GM19238 (cell line): ENCODE measurements at regions not wholly inside any gene's neighbourhood (a gene's known extent, or its start where the extent isn't known, plus 50 kb on each side); places are given as distances from the start of the nearest gene placed in this dataset.
"Not testable (repeated sequence)": the region's sequence is repeated elsewhere in the genome, so short reads cannot be mapped to it uniquely, and the experiment has no call there.

Experiments
- DNase-seq: peaks from one replicate; pipeline ENCODE4 v3.0.0; 2011; ENCODE audit warnings: low spot score; ENCODE audit not compliant: insufficient read length

- DNase-seq: no peak
Observed at GRCh38 chr4:38330936-38331335, 333.1 kb upstream of the KLF3 start.

- DNase-seq: no peak
Observed at GRCh38 chr4:38332699-38333098, 331.3 kb upstream of the KLF3 start.

DNA sequence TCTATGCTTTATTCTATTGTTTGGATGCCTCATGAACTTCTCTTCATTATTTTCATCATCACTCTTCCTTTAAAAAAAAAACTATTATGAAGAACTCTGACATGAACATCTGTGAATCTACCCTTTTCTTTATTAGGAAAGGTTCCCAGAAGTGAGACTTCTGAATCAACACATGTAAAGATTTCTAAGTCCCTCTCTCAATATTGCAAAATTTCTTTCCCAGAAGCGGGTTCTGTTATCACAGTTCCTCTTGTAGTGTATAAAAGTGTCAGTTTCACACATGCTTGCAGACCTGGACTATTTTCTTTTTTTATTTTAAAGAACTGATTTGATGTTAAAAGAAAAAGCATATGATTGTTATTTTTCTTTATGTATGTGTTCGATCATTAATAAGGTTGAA, 330.8 kb upstream of the KLF3 start:
- no peak for DNase-seq

DNA sequence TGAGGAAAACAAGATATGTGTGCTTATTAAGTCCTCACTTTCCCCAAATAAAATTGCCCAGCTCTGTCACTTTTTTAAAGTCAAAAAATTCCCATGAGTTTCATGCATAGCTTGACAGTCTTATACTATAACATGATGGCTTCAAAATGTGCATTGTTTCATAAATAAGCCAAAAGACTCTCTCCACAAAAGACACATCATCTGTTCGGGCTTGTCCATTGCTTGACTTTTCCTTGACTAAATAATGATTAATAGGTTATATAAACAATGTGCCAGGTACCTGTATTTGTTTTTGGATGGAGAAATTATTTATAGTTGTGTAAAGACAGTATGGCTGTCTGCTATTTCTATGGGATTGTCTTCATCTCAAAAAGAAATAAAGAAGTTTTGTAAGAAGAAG, 329.2 kb upstream of the KLF3 start:
- DNase-seq: no peak

DNA sequence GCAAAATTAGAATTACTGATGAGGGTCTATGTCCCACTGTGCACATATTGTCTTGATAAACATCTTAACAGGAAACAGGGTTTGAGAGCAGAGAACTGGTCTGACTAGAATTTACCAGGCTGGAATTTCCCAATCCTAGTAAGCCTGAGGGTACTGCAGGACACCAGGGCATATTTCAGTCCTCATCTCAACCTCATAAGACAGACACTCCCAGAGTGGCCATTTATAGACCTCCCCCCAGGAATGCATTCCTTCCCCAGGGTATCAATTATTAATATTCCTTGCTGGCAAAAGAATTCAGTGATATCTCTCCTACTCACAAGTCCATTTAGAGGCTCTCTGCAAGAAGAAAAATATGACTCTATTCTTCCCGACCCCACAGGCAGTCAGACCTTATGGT, 325.1 kb upstream of the KLF3 start:
- not testable (repeated sequence) for DNase-seq

GRCh38 chr4:38343608-38344007, 320.4 kb upstream of the KLF3 start:
- no peak for DNase-seq

- no peak for DNase-seq
Observed at GRCh38 chr4:38344929-38345328, 319.1 kb upstream of the KLF3 start.

DNA sequence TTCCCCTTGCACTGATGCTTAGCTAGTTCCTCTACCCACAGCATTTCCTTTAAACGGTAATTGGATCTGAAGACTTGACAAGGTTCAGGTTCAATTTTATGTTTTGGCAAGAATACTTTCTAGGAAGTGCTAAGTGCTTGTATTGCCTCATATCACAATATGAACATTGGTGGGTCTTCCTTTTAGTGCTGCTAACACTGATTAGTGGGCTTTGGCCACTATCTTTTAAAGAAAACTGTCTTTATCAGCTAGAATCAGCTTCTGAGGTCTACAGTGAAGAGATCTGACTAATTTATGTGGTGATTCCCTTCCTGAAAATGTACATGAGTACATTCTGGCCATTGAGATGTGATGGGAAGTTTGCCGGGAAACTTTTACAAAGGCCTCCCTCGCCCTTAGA, 316.7 kb upstream of the KLF3 start:
- no peak for DNase-seq

- DNase-seq: no peak
Observed at GRCh38 chr4:38354421-38354820, 309.6 kb upstream of the KLF3 start.

DNA sequence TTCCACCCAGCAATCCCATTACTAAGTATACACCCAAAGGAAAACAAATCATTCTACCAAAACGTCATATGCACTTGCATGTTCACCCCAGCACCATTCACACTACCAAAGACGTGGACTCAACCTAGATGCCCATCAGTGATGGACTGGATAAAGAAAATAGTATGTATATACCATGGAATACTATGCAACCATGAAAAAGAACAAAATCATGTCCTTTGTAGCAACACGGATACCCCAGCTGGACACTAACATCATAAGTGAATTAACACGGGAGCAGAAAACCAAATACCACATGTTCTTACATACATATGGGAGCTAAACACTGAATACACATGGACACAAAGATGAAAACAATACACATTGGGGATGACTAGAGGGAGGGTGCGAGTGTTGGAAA, 309.1 kb upstream of the KLF3 start:
- no peak for DNase-seq

DNA sequence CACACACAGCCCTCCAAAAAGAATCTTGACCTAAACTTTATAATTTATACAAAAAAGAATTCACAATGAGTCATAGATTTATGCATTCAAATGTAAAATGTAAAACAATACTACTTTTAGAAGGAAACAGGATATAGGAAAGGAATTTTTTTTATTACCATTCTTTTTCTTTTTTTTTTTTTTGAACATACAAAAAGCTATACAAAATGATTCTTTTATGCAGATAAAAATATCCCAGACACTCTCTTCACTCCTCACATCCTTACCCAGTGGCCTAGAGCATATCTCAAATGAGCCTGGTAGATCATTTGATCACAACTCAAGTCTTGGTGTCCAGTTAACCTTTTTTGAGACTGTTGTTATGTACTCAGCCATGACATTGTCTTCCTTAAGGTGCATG, 307.3 kb upstream of the KLF3 start:
- no peak for DNase-seq

DNA sequence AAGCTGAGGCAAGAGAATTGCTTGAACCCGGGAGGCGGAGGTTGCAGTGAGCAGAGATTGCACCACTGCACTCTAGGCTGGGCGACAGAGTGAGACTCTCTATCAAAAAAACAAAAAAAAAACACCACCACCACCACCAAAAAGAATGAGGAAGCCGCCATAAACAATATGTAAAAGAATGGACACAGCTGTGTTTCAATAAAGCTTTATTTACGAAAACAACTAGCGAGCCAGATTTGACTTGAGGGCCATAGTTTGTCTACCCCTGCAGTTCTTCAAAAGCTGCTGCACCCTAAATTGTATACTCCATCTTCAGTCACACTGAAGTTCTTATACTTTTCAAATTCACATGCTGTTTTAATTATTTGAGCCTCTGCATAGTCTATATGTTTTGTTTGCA, 306.5 kb upstream of the KLF3 start:
- DNase-seq: no peak

GRCh38 chr4:38359113-38359512, 304.9 kb upstream of the KLF3 start:
- no peak for DNase-seq

DNA sequence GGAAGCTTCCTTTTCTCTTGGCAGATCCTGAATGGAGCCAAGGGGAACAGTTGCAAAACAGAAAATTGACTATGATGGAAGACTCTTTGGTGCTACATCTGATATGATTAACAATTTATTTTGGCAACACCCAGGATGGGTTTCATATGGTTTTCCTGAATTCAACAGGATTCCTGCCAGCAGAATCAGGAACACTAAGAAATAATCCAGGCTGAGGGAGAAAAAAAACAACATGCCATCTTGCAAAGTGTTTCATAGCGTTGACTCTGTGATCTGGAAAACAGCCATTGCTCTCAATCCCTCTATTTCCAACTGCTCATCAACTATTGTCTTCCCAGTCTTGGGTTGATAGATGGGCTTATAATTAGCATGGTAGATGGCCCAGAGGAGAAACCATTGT, 303.8 kb upstream of the KLF3 start:
- no peak for DNase-seq

- DNase-seq: no peak
Observed at GRCh38 chr4:38364383-38364963, 299.5 kb upstream of the KLF3 start.

GRCh38 chr4:38365261-38365660, 298.7 kb upstream of the KLF3 start:
- DNase-seq: no peak

DNA sequence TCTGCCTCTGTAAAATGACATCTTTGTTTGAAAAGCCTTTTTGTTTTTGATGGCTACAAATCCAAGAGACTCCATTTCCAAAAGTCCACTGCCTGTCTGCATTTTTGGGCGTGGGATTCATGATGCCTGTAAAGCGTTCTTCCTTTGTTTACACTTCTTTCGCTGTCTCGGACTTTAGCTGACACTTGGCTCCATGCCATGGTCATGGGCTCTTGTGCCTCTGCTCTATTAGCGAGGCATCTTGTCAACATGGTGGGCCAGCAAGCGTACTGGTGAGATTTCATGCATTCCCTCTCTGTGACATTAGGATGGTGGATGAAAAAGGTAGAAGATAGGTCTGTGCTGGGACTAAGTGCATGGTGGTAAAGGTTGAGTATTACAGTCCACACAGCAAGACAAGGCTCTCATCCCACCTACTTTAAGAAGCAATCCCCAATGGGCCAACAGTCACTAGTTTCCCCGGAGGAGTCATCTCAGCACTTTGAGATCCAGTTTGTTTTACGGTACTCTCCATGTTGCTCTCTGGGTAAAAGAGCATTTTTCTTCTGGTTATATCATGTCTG, 298.2 kb upstream of the KLF3 start:
- DNase-seq: no peak

- no peak for DNase-seq
Observed at GRCh38 chr4:38366456-38366855, 297.5 kb upstream of the KLF3 start.

DNA sequence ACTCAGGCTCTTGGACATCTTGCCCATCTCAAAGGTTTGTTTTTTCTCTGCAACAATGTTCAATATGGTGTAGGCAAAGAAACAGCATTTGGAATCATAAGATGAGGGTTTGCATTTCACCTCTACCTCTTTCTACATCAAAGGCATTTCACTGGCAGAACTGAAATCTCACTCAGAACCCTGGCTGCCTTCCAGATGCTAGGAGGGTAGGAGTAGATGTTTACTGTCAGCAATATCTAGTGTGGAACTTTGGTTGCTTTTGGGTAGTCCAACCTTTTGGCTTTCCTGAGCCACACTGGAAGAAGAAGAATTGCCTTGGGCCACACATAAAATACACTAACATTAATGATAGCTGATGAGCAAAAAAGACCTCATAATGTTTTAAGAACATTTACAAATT, 297.0 kb upstream of the KLF3 start:
- no peak for DNase-seq

GRCh38 chr4:38367642-38368174, 296.3 kb upstream of the KLF3 start:
- no peak for DNase-seq

- no peak for DNase-seq
Observed at GRCh38 chr4:38368613-38369012, 295.4 kb upstream of the KLF3 start.

DNA sequence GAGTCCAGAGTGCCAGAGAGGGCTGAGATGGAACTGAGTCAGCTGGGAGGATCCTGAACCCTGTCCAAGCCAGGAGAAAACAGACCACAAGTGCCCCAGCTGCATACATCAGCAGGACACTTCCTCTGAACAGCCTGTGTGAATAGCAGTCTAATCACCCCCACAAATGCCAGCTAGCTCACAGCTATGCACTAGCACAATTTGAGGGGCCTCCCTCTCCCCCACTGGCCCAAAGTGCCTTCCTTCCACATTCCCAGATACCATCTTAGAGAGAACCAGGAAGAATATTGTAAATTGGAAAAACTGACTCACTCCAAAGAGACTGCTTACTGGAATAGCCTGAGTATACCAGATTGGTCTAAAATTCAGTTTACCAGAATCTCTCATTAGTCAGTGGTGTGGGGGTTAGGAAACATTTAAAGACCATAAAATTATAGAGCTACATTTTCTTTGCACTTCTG, 292.6 kb upstream of the KLF3 start:
- DNase-seq: no peak

DNA sequence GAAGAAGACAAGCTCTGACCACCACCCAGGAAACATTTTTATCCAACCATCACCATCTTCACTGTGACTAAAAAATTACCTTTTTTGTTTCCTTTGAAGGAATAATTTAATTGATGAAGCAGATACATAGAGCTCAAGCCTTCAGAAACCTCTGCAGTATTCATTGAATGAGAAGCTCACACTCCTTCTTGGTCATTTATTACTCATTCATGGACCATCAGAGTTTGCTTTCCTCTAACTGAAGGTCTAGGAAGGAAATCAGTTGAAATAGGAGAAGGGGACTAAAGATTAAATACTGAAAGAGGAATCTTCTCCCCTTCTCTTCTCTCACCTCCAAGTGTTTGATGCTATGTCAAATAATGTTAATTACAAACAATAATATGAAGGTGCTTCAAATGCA, 290.6 kb upstream of the KLF3 start:
- DNase-seq: no peak
